CD4-positive, alpha-beta T cell treated with Interleukin-15 for 1 hour (primary cell): ENCODE measurements at regions not wholly inside any gene's neighbourhood (a gene's known extent, or its start where the extent isn't known, plus 50 kb on each side); places are given as distances from the start of the nearest gene placed in this dataset.
"Not testable (repeated sequence)": the region's sequence is repeated elsewhere in the genome, so short reads cannot be mapped to it uniquely, and the experiment has no call there.

Source experiments
- DNase-seq: peaks from one replicate; pipeline ENCODE4 v3.0.0-alpha.2; 2020

GRCh38 chr15:35937380-35937779 lies 391.4 kb upstream of the DPH6 start:
- DNase-seq, result no peak

- DNase-seq, result no peak
Observed at GRCh38 chr15:35944945-35945585, 399.1 kb upstream of the DPH6 start.

GRCh38 chr15:35953424-35953823 lies 407.5 kb upstream of the DPH6 start:
- no peak for DNase-seq

GRCh38 chr15:35956056-35956455 lies 410.1 kb upstream of the DPH6 start:
- DNase-seq, result no peak

GRCh38 chr15:35958021-35958420 lies 412.1 kb upstream of the DPH6 start:
- no peak for DNase-seq

GRCh38 chr15:35958975-35959374 lies 413.0 kb upstream of the DPH6 start:
- no peak for DNase-seq

- no peak for DNase-seq
Observed at GRCh38 chr15:35963326-35963725, 417.4 kb upstream of the DPH6 start.

- DNase-seq, result no peak
Observed at GRCh38 chr15:35966781-35967180, 420.8 kb upstream of the DPH6 start.

GRCh38 chr15:35967968-35968367 lies 422.0 kb upstream of the DPH6 start:
- DNase-seq, result not testable (repeated sequence)

- no peak for DNase-seq
Observed at GRCh38 chr15:35973029-35973428, 427.1 kb upstream of the DPH6 start.

- no peak for DNase-seq
Observed at GRCh38 chr15:35974052-35974451, 428.1 kb upstream of the DPH6 start.

- DNase-seq, result no peak
Observed at GRCh38 chr15:35975941-35976340, 430.0 kb upstream of the DPH6 start.

GRCh38 chr15:35979608-35980007 lies 433.6 kb upstream of the DPH6 start:
- DNase-seq, result no peak

- DNase-seq, result no peak
Observed at GRCh38 chr15:35980719-35981118, 434.8 kb upstream of the DPH6 start.

GRCh38 chr15:35986191-35986721 lies 440.3 kb upstream of the DPH6 start:
- DNase-seq, result no peak

GRCh38 chr15:35987056-35987455 lies 441.1 kb upstream of the DPH6 start:
- no peak for DNase-seq

- no peak for DNase-seq
Observed at GRCh38 chr15:35991386-35991785, 445.4 kb upstream of the DPH6 start.

GRCh38 chr15:35992791-35993190 lies 446.8 kb upstream of the DPH6 start:
- DNase-seq, result no peak

GRCh38 chr15:35993196-35993595 lies 447.2 kb upstream of the DPH6 start:
- no peak for DNase-seq

GRCh38 chr15:35994876-35995275 lies 448.9 kb upstream of the DPH6 start:
- no peak for DNase-seq

- DNase-seq, result no peak
Observed at GRCh38 chr15:35998663-35999602, 453.0 kb upstream of the DPH6 start.

- DNase-seq, result no peak
Observed at GRCh38 chr15:36004891-36005490, 459.0 kb upstream of the DPH6 start.

- no peak for DNase-seq
Observed at GRCh38 chr15:36005542-36005941, 459.6 kb upstream of the DPH6 start.

GRCh38 chr15:36007699-36008098 lies 461.7 kb upstream of the DPH6 start:
- no peak for DNase-seq
